Neural cell (in vitro differentiated cells): ENCODE measurements at regions not wholly inside any gene's neighbourhood (a gene's known extent, or its start where the extent isn't known, plus 50 kb on each side); places are given as distances from the start of the nearest gene placed in this dataset.
A peak's percentile ranks its signal among the peaks of the same experiment; 100 is the strongest.

ENCODE experiments used
- H2AFZ ChIP-seq: fragments of 200-600, 300-800 bp; sonication (generic), shearing (Covaris generic); 2 replicates; pipeline ENCODE4 v1.6.0; 2014; ENCODE audit warnings: low read depth, mild to moderate bottlenecking, antibody characterized with exemption, low read length, moderate library complexity
- H3F3A ChIP-seq: fragments of 200-600 bp; shearing (Covaris generic); 2 replicates; pipeline ENCODE4 v1.6.1; 2016; ENCODE audit warnings: mild to moderate bottlenecking, moderate library complexity, mixed read lengths, antibody characterized with exemption, low read length; ENCODE audit not compliant: insufficient read depth, poor library complexity, severe bottlenecking
- H3K27ac ChIP-seq: fragments of 200-600, 300-800 bp; sonication (generic), shearing (Covaris generic); 2 replicates; pipeline ENCODE4 v1.5.1; 2014; ENCODE audit warnings: mild to moderate bottlenecking, low read length, moderate library complexity
- H3K27me3 ChIP-seq: fragments of 300-800, 200-600 bp; sonication (generic), shearing (Covaris generic); 2 replicates; pipeline ENCODE4 v1.6.0; 2014; ENCODE audit warnings: mild to moderate bottlenecking, low read depth, low read length, moderate library complexity; ENCODE audit not compliant: insufficient read depth
- H3K36me3 ChIP-seq: fragments of 300-800, 200-600 bp; sonication (generic), shearing (Covaris generic); 2 replicates; pipeline ENCODE4 v1.5.1; 2014; ENCODE audit warnings: mild to moderate bottlenecking, antibody characterized with exemption, low read length, moderate library complexity; ENCODE audit not compliant: insufficient read depth
- H3K4me2 ChIP-seq: fragments of 300-800, 200-600 bp; sonication (generic), shearing (Covaris generic); 2 replicates; pipeline ENCODE4 v1.6.0; 2014; ENCODE audit warnings: mild to moderate bottlenecking, low read length
- H3K4me3 ChIP-seq: fragments of 300-800, 200-600 bp; sonication (generic), shearing (Covaris generic); 2 replicates; pipeline ENCODE4 v1.5.1; 2014; ENCODE audit warnings: mild to moderate bottlenecking, low read length, moderate library complexity
- H3K79me2 ChIP-seq: fragments of 200-600 bp; shearing (Covaris generic); replicated peaks from 2 replicates; pipeline ENCODE4 v1.6.0; 2014; ENCODE audit warnings: mild to moderate bottlenecking, low read length, moderate library complexity; ENCODE audit not compliant: insufficient read depth
- H3K9ac ChIP-seq: fragments of 300-800, 200-600 bp; sonication (generic), shearing (Covaris generic); 2 replicates; pipeline ENCODE4 v1.6.1; 2016; ENCODE audit warnings: mild to moderate bottlenecking, low read length, mixed read lengths
- H3K9me2 ChIP-seq: fragments of 200-600 bp; shearing (Covaris generic); 2 replicates; pipeline ENCODE4 v1.6.1; 2016; ENCODE audit warnings: mild to moderate bottlenecking, low read length, mixed read lengths; ENCODE audit not compliant: insufficient read depth
- H3K9me3 ChIP-seq: fragments of 200-600, 300-800 bp; sonication (generic), shearing (Covaris generic); 2 replicates; pipeline ENCODE4 v1.6.1; 2016; ENCODE audit warnings: mild to moderate bottlenecking, mixed run types, low read length, moderate library complexity, mixed read lengths
- H4K20me1 ChIP-seq: fragments of 200-600 bp; shearing (Covaris generic); 2 replicates; pipeline ENCODE4 v1.6.1; 2016; ENCODE audit warnings: mild to moderate bottlenecking, mixed run types; ENCODE audit not compliant: insufficient read depth
- CTCF ChIP-seq: fragments of 450-650 bp; IDR thresholded peaks from 2 replicates; pipeline ENCODE4 v1.5.1; 2014; ENCODE audit warnings: antibody characterized with exemption, mild to moderate bottlenecking, moderate library complexity; ENCODE audit not compliant: poor library complexity, severe bottlenecking
- EP300 ChIP-seq: fragments of 450-650 bp; conservative IDR thresholded peaks from 2 replicates; pipeline ENCODE4 v1.6.1; 2014; ENCODE audit warnings: antibody characterized with exemption, mild to moderate bottlenecking, moderate library complexity; ENCODE audit not compliant: poor library complexity, severe bottlenecking
- EZH2 ChIP-seq: fragments of 200-600, 300-800 bp; shearing (Covaris generic), sonication (generic); IDR thresholded peaks from 2 replicates; pipeline ENCODE4 v1.6.1; 2014; ENCODE audit warnings: antibody characterized with exemption, low read length, borderline replicate concordance, mild to moderate bottlenecking; ENCODE audit not compliant: insufficient read depth, poor library complexity, severe bottlenecking
- MXI1 ChIP-seq: fragments of 450-650 bp; conservative IDR thresholded peaks from 2 replicates; pipeline ENCODE4 v1.6.1; 2014; ENCODE audit warnings: antibody characterized with exemption, mild to moderate bottlenecking; ENCODE audit not compliant: poor library complexity, severe bottlenecking
- POLR2AphosphoS5 ChIP-seq: IDR thresholded peaks from 2 replicates; pipeline ENCODE4 v1.6.1; 2012
- RAD21 ChIP-seq: fragments of 450-650 bp; conservative IDR thresholded peaks from 2 replicates; pipeline ENCODE4 v1.6.1; 2014; ENCODE audit warnings: antibody characterized with exemption, mild to moderate bottlenecking, moderate library complexity
- REST ChIP-seq: IDR thresholded peaks from 2 replicates; pipeline ENCODE4 v1.6.1; 2012; ENCODE audit warnings: borderline replicate concordance
- SMC3 ChIP-seq: fragments of 450-650 bp; conservative IDR thresholded peaks from 2 replicates; pipeline ENCODE4 v1.6.1; 2014; ENCODE audit warnings: antibody characterized with exemption, mild to moderate bottlenecking, moderate library complexity; ENCODE audit not compliant: poor library complexity
- TAF1 ChIP-seq: IDR thresholded peaks from 2 replicates; pipeline ENCODE4 v1.6.1; 2012; ENCODE audit warnings: low read depth

- Histone ChIP-seq H3K9me3 (no peaks in the 10 kb centered on the region), H3K79me2 (no peaks in the 10 kb centered on the region), H3K9ac (no peak overlapping the region), H3K27me3 (no peaks in the 10 kb centered on the region), H3K36me3 (no peaks in the 10 kb centered on the region), H3K27ac (no peak overlapping the region), H3K4me3 (no peak overlapping the region), H4K20me1 (no peaks in the 10 kb centered on the region), H3K9me2 (no peaks in the 10 kb centered on the region), H3K4me2 (no peak overlapping the region), H3F3A (no peaks in the 10 kb centered on the region), H2AFZ (no peak overlapping the region)
- TF ChIP-seq RAD21 (peak; percentile 48), POLR2AphosphoS5 (no peak), CTCF (peak; percentile 56), EZH2 (no peak), EP300 (no peak), REST (no peak), SMC3 (peak; percentile 60), MXI1 (no peak), TAF1 (no peak)
Observed at GRCh38 chr3:188956839-188957489, 214.8 kb upstream of the TPRG1 start.

- no peak for TF ChIP-seq POLR2AphosphoS5
- Histone ChIP-seq H2AFZ (no peak overlapping the region), H3K4me2 (no peak overlapping the region)
Observed at GRCh38 chr3:188959013-188959412, 212.8 kb upstream of the TPRG1 start.

More at GRCh38 chr3:188959013-188959412, 212.8 kb upstream of the TPRG1 start:
- Histone ChIP-seq H3K9me3 (no peaks in the 10 kb centered on the region), H3K4me3 (no peak overlapping the region), H3F3A (no peaks in the 10 kb centered on the region), H3K36me3 (no peaks in the 10 kb centered on the region), H3K79me2 (no peaks in the 10 kb centered on the region), H3K27ac (no peak overlapping the region), H3K27me3 (no peaks in the 10 kb centered on the region), H3K9me2 (no peaks in the 10 kb centered on the region), H3K9ac (no peak overlapping the region), H4K20me1 (no peaks in the 10 kb centered on the region)
